ENCODE measurements at regions not wholly inside any gene's neighbourhood (a gene's known extent, or its start where the extent isn't known, plus 50 kb on each side); places are given as distances from the start of the nearest gene placed in this dataset.

GRCh38 chrX:124984140-124984813 is 335.4 kb upstream of the TEX13C start:
- H3K27ac ChIP-seq = no peak overlapping the region
- H3K27me3 ChIP-seq = no peaks in the 10 kb centered on the region
- 57% methylated on average over 3 of the region's 3 CpGs for WGBS (ENCODE audit: low lambda C conversion rate, missing lambda C conversion rate)
- no peak overlapping the region for H3K4me3 ChIP-seq
- TF ChIP-seq CTCF (IDR thresholded peaks at IDR 0.05; ENCODE audit: poor library complexity) = no peak
- TF ChIP-seq EZH2phosphoT487 (IDR thresholded peaks at IDR 0.05; ENCODE audit: low read depth, severe bottlenecking, unreplicated experiment) = no peak
- TF ChIP-seq EZH2 (IDR thresholded peaks at IDR 0.05; ENCODE audit: borderline replicate concordance) = no peak
- H3K9me2 ChIP-seq (replicated peaks; ENCODE audit: insufficient read depth) = no peaks in the 10 kb centered on the region
- H3K36me3 ChIP-seq (replicated peaks; ENCODE audit: insufficient read depth, low read depth) = no peaks in the 10 kb centered on the region
- H2AFZ ChIP-seq = no peak overlapping the region
- H3K4me1 ChIP-seq (ENCODE audit: insufficient read depth) = no peaks in the 10 kb centered on the region
- H3K4me2 ChIP-seq = no peak overlapping the region
- H3K9me3 ChIP-seq (ENCODE audit: low read depth) = no peaks in the 10 kb centered on the region
- no peaks in the 10 kb centered on the region for H4K20me1 ChIP-seq (ENCODE audit: insufficient read depth, poor library complexity, severe bottlenecking)
- DNase-seq (ENCODE audit: low spot score) = no peak
- no peaks in the 10 kb centered on the region for H3K79me2 ChIP-seq

DNA sequence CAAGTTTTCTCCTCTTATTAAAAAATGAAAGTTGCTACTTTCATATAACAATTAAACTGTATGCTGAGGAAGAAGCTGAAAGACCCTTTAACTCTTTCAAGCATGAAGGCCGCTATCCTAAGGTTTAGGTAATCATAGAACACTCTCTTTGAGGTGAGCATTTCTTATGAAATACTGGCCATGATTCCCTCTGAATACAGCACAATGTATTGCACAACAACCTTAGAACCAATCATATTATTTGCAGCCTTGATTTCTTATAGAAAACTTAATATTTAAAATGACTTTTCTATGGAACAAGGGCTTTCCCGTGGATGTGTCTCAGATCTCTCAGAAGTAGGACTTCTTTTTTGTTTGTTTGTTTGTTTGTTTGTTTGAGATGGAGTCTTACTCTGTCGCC is 333.4 kb upstream of the TEX13C start:
- Histone ChIP-seq H3K36me3 (replicated peaks; ENCODE audit: insufficient read depth, low read depth) (no peaks in the 10 kb centered on the region), H3K27me3 (no peaks in the 10 kb centered on the region), H3K4me3 (no peak overlapping the region), H3K9me2 (replicated peaks; ENCODE audit: insufficient read depth) (no peaks in the 10 kb centered on the region), H2AFZ (no peak overlapping the region), H3K27ac (no peak overlapping the region), H3K4me1 (ENCODE audit: insufficient read depth) (no peaks in the 10 kb centered on the region), H3K79me2 (no peaks in the 10 kb centered on the region), H3K9me3 (ENCODE audit: low read depth) (no peaks in the 10 kb centered on the region), H4K20me1 (ENCODE audit: insufficient read depth, poor library complexity, severe bottlenecking) (no peaks in the 10 kb centered on the region), H3K4me2 (no peak overlapping the region)
- DNase-seq (ENCODE audit: low spot score) = no peak
- no peak for TF ChIP-seq EZH2 (IDR thresholded peaks at IDR 0.05; ENCODE audit: borderline replicate concordance)
- TF ChIP-seq CTCF (IDR thresholded peaks at IDR 0.05; ENCODE audit: poor library complexity) = no peak
- TF ChIP-seq EZH2phosphoT487 (IDR thresholded peaks at IDR 0.05; ENCODE audit: low read depth, severe bottlenecking, unreplicated experiment) = no peak
- WGBS (ENCODE audit: low lambda C conversion rate, missing lambda C conversion rate) = 81% methylated on average over 3 of the region's 3 CpGs

- no peaks in the 10 kb centered on the region for H3K36me3 ChIP-seq (replicated peaks; ENCODE audit: insufficient read depth, low read depth)
- H3K9me3 ChIP-seq (ENCODE audit: low read depth) = no peaks in the 10 kb centered on the region
- H4K20me1 ChIP-seq (ENCODE audit: insufficient read depth, poor library complexity, severe bottlenecking) = no peaks in the 10 kb centered on the region
- DNase-seq (ENCODE audit: low spot score) = no peak
- no peak overlapping the region for H3K4me3 ChIP-seq
- no peaks in the 10 kb centered on the region for H3K27me3 ChIP-seq
- no peaks in the 10 kb centered on the region for H3K9me2 ChIP-seq (replicated peaks; ENCODE audit: insufficient read depth)
- H3K27ac ChIP-seq = no peak overlapping the region
- no peaks in the 10 kb centered on the region for H3K4me1 ChIP-seq (ENCODE audit: insufficient read depth)
- no peaks in the 10 kb centered on the region for H3K79me2 ChIP-seq
- WGBS (ENCODE audit: low lambda C conversion rate, missing lambda C conversion rate) = 85% methylated on average over 1 of the region's 1 CpG
- TF ChIP-seq EZH2 (IDR thresholded peaks at IDR 0.05; ENCODE audit: borderline replicate concordance) = no peak
- no peak for TF ChIP-seq CTCF (IDR thresholded peaks at IDR 0.05; ENCODE audit: poor library complexity)
- TF ChIP-seq EZH2phosphoT487 (IDR thresholded peaks at IDR 0.05; ENCODE audit: low read depth, severe bottlenecking, unreplicated experiment) = no peak
- H2AFZ ChIP-seq = no peak overlapping the region
- no peak overlapping the region for H3K4me2 ChIP-seq
Measured at GRCh38 chrX:124993735-124994134, 325.9 kb upstream of the TEX13C start.
